ENCODE measurements at regions not wholly inside any gene's neighbourhood (a gene's known extent, or its start where the extent isn't known, plus 50 kb on each side); places are given as distances from the start of the nearest gene placed in this dataset.

DNA sequence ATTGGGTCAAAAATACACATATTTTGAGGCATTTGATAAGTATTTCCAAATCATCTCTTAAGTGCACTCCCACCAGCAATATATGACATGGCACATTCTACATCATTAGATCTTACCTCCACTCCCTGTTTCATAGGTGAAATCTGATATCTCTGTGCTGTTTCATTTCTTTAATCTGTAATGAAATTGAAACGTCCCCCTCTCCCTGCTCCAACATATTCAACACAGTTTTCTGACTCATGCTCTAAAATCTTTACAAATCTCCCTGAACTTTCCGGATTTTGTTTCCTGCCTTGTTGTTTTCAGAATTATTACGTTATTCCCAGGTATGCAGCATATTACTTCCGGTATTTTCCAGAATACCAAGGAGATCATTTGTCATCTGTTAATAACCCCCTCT is 66.1 kb upstream of the AKT3 start:
- DNase-seq (ENCODE audit: low read depth in 2 of 2), result no peak

DNA sequence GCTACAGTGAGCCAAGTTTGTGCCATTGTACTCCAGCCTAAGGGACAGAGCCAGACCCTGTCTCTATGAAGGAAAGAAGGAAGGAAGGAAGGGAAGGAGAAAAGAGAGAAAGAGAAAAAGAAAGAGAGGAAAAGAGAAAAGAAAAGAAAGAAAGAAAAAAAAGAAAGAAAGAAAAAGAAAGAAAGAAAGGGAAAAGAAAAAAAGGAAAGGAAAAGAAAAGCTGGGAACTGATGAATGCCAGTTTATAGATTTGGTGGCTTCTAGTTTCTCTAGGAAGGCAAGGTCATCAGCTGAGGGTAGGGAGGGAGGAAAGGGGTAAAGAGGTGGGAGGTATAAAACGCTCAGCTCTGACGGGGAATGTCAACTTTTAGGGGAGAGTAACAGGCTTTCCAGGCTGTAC is 62.3 kb upstream of the AKT3 start:
- no peak for DNase-seq (ENCODE audit: low read depth in 2 of 2)

DNA sequence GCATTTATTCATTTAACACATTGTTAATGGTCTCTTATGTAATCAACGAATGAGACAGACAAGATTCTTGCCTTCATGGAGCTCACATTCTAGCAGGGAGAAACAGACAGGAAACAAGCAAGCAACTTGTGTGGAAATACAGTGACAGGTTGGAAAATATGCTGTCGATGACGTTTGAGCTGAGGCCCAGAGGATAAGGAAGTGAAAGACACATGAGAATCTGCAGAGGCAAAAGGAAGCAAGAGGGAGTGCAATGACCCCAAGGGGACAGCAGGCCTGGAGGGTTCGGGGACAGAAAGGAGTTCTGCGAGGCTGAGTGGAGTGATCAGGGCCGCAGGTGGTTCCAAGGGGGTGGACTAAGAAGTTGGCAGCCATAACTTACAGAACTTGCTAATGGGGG is 60.6 kb upstream of the AKT3 start:
- no peak for DNase-seq (ENCODE audit: low read depth in 2 of 2)

DNA sequence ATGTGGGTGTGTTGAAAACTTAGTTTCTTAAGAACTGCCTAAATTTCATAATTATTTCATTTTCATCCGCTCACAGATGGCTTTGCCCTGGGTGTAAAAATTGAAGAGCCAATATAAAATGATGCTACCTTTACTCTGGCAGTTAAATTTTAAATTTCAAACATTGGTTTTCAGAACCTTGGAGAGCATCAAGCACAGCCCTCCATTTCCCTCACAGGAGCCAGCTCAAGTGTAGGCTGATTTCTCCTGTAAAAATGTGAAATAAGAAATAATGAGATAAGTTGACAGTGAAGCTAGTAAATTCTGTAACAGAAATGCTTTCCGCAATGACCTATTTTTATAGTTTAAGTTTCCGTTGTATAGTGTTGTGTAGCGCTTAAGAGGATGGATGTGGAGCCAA is 53.9 kb upstream of the AKT3 start:
- DNase-seq (ENCODE audit: low read depth in 2 of 2), result no peak

DNA sequence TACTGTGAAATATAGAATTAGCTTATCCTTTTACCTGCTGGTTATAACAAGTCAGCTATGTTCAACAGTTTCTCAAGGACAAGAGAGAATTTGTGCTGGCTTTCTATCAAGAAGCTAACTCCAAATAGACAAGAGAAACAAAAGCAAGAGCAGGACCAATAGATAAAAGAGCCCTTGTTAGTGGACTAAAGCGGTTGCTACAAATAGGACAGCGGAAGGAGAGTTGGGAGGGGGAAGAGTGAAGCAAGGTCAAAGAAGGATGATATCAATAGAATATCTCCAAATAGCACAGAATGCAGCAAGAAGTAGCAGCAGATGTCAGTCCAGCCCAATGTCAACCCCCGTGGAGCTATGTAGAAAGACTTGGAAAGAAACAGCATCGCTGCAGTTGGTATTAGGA is 53.0 kb upstream of the AKT3 start:
- DNase-seq (ENCODE audit: low read depth in 2 of 2), result no peak

DNA sequence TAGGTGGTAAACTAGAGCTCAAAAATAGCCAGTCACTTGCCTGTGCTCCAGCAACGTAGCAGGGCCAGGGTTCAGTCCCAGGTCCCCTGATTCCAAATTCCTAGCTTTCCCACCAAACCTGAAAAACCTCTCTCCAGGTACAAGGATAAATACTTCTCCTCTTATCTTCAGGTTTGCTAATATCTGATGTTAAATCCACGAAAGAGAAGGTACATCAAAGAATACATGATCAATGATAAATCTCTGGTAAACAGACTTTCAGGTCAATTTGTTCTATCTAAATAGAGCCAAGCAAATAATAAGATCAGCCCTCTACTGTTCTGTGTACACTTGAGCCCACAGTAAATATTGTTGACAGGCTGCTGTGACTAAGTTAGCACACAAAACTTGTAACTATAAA is 52.1 kb upstream of the AKT3 start:
- no peak for DNase-seq (ENCODE audit: low read depth in 2 of 2)

Data from stimulated activated CD4-positive, alpha-beta T cell treated with anti-CD3 and anti-CD28 coated beads, Interleukin-4, amount 100 ng/mL, for 48 hours (primary cell).